GM10266 (cell line): ENCODE measurements at regions not wholly inside any gene's neighbourhood (a gene's known extent, or its start where the extent isn't known, plus 50 kb on each side); places are given as distances from the start of the nearest gene placed in this dataset.

Source experiments
- DNase-seq: peaks from one replicate; pipeline ENCODE4 v3.0.0; 2012; ENCODE audit errors: extremely low spot score
- CTCF ChIP-seq: IDR thresholded peaks from 2 replicates; pipeline ENCODE4 v1.5.1; 2012; ENCODE audit warnings: mild to moderate bottlenecking, low read depth; ENCODE audit not compliant: control insufficient read depth, insufficient read depth; ENCODE audit errors: missing control alignments

DNA sequence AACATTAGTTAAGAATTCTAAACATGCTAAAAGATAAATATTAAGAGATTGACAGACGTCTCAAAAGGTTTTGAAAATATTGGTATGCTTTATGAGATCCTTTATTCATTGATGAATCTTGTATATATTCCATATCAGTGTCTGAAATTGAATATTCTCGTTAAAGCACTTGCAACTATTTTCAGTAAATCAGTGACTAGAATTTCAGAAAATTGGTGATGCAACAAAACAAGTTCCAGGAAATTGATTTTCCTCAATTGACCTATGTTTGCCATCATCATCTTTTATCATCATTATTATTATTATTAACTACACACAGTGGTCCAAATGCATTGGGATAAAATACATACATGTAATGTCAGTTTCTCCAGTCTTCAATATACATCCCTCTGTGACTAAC, 453.6 kb downstream of the CCER1 start:
- TF ChIP-seq CTCF: no peak
- no peak for DNase-seq

DNA sequence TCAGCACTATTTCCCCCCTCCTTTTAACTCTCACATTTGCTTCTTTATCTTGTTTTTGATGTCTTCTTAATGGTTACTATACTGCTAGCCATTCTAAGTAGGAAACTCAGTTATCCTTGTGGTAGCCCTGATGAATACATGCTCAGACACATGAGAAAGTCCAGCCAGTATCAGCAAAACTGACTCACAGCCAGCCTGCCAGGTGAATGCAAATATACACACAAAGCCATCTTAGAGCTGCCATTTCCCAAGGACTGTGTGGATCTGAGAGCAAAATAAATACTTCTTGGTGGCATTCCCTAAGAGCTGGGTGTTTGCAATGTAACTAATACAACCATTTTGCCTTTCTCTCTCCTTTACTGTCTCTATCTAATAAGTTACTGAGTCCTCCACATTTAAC, 455.2 kb downstream of the CCER1 start:
- no peak for DNase-seq
- TF ChIP-seq CTCF: no peak

DNA sequence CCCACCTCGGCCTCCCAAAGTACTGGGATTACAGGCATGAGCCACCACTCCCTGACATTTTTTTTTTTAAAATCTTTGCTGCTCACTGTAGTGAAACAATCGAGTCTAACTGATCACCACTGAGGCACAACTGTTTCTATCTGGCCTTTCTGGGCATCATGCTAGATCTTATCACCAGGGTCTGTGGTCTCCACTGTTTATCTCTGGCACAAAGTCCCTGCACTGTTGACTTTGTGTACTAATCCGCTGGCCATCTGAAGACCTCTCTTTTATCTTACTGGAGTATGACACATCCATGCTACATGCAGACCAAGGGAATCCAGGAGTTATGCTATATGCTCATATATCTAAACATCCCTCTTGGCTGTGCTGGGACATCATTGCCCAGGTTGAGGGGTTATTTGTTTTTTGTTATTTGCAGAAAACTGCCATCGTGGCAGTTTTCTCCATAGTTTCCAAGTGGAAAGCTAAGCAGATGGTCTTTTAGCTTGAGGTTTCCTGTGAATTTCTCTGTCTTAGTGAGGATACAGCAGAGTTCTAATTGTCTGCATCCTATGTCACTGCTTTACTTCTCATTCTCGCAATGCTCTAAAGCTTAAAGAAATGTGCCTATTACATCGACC, 456.9 kb downstream of the CCER1 start:
- no peak for DNase-seq
- TF ChIP-seq CTCF: no peak

- no peak for DNase-seq
- TF ChIP-seq CTCF: no peak
Observed at GRCh38 chr12:90490355-90490754, 464.6 kb downstream of the CCER1 start.

DNA sequence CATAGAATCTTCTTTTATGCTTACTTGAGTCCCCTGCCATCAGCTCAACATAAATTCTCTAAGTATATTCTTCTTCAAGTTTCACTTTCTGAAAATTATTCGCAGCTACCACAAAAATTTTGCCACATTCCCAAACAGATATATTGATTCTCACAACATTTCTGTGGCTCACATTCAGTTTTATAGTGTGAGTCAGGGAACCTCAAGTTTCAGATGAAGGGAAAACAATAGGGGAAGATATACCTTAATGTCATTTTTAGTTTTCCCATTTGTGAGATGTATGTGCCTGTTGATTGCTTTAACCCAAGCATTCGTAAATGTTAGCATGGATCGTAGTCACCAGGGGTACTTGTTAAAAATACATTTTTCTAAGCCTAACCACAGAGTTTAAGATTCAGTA, 465.8 kb downstream of the CCER1 start:
- DNase-seq: no peak
- TF ChIP-seq CTCF: no peak

GRCh38 chr12:90485560-90485959, 469.4 kb downstream of the CCER1 start:
- TF ChIP-seq CTCF: no peak
- no peak for DNase-seq

DNA sequence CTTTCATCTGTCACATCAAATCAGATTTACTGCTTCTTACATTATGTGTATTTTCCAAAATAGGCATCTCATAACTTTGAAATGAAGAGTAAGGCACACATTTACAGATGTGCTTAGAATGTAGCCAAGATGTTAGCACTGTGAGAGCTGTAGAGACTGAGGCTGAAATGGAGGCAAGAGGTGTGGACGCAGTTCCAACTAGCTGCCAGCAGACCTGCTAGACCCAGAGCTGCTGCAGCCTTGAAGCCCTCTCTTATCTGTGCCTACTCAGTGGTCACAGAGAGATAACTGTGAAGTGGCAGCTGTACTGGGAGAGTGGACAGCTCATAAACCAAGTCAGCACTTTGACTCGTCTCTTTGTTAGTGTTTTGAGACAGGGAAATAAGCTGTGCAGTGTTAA, 470.9 kb downstream of the CCER1 start:
- DNase-seq: no peak
- no peak for TF ChIP-seq CTCF
